ENCODE measurements at regions not wholly inside any gene's neighbourhood (a gene's known extent, or its start where the extent isn't known, plus 50 kb on each side); places are given as distances from the start of the nearest gene placed in this dataset.
"Not testable (repeated sequence)": the region's sequence is repeated elsewhere in the genome, so short reads cannot be mapped to it uniquely, and the experiment has no call there.

- no peak for DNase-seq (ENCODE audit: low read depth, low spot score)
These were observed 139.4 kb downstream of the ID4 start for GRCh38 chr6:19976411-19977129.

DNA sequence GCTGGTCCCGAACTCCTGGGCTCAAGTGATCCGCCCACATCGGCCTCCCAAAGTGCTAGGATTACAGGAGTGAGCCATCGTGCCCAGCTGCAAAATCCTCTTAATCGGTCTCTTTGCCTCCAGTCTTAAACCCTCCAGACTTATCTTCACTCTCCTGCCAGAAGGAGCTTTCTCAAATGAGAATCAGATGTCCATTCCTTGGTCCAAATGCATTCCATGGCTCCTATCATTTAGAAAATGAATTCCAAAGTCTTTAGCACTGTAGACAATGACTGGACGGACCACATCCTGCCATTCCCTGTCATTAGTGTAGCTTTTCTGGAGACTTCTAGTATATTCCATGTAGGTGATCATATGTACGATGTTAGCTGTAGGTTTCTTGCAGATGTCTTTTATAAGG is 141.9 kb downstream of the ID4 start:
- DNase-seq (ENCODE audit: low read depth, low spot score) = no peak

DNA sequence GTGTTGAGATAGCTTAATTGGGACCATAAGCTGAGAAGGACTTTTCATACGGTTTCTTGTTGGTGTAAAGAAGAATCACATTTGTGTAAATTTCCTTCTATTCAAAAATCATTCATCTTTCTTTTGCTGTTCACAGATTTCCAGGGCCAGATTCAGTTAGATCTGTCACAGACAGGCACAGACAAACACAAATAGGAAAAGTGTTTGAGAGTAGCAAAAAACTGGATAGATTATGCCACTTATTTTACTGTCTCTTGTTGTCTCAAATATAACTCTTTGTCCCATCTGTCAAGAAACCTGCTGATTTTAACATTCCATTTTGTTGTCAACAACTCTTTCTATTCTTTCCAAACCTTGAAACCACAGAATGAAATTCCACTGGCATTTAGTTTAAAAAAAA is 142.8 kb downstream of the ID4 start:
- no peak for DNase-seq (ENCODE audit: low read depth, low spot score)

GRCh38 chr6:19983374-19983773 is 146.2 kb downstream of the ID4 start:
- DNase-seq (ENCODE audit: low read depth, low spot score) = no peak

- DNase-seq (ENCODE audit: low read depth, low spot score) = no peak
These were observed 149.7 kb downstream of the ID4 start for GRCh38 chr6:19986691-19987438.

DNA sequence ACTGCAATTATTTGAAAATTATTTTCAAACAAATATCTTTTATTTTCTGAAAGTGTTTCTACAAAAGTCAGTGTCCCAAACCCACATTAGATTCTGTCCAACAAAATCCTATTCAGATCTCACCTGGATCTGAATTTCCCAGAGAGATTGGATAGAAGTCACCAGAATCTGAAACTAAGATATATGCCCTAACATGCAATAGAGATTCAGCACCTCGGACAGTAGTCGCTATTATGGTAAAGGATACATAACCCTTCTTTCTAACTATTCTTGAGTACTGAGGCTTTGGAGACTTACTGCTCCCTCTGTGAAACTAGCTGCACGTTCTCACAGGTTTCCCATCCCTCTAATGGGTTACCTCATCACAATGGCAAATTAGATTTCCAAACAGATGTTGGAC is 151.4 kb downstream of the ID4 start:
- no peak for DNase-seq (ENCODE audit: low read depth, low spot score)

DNA sequence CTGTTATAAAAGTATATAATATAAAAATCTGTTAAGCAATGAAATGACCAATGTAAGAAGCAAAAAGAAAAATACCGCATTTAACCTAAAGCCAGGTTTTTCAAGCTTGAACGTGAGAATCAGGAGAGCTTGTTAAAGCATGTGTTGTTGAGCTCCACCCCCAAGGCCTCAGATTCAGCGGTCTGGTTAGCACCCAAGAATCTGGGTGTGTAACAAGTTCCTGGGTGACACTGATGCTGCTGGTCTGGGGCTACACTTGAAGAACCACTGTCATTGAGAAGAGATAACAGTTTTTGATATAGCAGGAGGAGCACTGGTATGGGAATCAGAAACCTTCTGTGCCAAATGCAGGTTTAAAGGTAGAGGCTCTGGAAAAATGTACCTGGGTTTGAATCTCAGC is 154.0 kb downstream of the ID4 start:
- DNase-seq (ENCODE audit: low read depth, low spot score) = no peak

DNA sequence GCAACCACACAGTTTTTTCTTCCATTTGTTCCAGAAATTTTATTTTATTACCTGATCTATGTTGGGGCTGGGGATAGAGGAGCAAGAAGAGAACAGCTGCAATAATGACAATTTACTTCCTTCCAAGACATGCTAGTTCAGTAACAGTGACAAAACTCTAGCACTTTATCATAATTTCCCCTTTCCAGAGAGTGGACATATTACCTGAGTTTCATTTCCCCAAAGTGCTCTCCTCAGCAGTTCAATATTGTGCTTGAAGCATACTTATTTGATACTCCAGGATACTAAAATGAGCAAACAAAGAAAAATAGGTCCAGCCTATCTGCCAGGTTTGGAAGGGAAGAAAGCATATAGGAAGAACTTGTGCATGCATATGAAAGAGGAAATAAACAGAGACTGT is 157.7 kb downstream of the ID4 start:
- DNase-seq (ENCODE audit: low read depth, low spot score) = no peak

- no peak for DNase-seq (ENCODE audit: low read depth, low spot score)
These were observed 158.5 kb downstream of the ID4 start for GRCh38 chr6:19995575-19996257.

- no peak for DNase-seq (ENCODE audit: low read depth, low spot score)
These were observed 159.9 kb downstream of the ID4 start for GRCh38 chr6:19997104-19997503.

GRCh38 chr6:19998541-19998940 is 161.4 kb downstream of the ID4 start:
- no peak for DNase-seq (ENCODE audit: low read depth, low spot score)

DNA sequence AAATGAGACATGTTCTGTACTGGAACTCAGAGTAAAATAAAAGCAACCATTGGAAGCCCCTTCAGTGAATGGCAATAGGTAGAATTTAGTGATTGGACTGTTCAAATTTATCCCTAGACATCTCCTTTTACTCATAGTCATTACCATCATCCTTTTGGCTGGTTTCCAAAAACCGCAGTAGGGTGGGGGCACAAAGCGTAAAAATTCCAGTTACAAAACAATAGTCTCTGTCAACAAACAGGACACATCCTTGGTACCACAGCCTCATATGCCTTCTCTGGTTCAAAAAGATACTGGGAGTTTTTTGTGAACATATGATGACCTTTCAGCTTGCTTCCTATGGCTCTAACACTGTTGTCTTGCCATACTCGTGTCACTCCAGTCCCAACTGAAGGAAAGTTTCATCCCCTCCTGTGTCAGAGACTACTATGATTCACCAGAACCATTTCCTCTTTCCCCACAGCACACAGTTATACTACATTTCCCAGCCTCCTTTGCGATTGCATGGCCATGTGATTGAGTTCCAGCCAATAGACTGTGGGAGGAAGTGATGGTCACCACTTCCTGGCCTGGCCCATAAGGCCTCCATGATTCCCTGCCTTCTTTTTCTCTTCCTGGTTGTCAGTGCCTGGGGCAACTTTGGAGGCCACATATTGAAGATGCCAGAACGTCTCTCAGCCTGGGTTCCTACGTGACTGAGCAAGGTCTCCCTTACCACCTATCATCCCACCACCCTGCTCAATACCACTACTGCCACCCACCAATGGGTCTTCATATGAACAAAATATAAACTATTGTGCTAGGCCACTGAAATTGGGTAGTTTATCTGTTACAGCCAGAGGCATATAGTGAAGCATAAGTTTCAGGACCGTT is 162.4 kb downstream of the ID4 start:
- peak; percentile 23 for DNase-seq (ENCODE audit: low read depth, low spot score)

DNA sequence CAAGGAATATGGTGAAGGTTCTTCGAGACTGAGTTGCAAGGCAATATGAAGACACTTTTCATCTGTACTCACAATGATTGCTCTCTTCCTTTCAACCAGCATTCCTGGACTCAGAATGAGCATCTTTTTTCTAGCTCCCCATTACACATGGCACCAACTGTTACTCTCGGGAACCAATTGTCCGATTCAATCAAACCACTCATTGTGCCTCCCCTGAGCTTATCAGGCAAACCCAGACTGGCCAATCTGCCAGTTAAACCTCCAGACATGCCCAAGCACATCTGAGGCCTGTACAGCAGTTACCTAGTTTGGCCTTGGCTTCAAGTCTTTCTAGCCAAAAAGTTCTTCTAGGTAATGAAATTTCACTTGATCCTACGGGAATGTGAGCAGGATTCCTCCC is 164.1 kb downstream of the ID4 start:
- DNase-seq (ENCODE audit: low read depth, low spot score) = no peak

DNA sequence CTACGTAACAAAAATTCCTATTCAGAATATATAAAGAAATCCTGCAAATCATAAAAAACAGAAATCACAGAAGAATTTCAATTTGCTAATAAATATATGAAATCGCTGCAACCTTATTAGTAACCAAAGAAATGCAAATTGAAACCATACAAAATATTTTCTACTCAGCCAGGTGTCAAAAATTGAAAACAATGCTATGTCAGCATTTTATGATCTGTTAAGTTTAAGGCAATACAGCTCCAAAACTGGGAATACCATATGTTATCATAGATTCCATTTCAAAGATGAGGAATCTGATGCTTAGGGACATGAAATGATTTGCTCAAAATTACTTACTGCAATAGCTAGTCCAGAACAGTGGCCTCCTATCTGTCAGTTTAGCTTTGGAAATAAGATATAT is 168.9 kb downstream of the ID4 start:
- DNase-seq (ENCODE audit: low read depth, low spot score) = no peak

DNA sequence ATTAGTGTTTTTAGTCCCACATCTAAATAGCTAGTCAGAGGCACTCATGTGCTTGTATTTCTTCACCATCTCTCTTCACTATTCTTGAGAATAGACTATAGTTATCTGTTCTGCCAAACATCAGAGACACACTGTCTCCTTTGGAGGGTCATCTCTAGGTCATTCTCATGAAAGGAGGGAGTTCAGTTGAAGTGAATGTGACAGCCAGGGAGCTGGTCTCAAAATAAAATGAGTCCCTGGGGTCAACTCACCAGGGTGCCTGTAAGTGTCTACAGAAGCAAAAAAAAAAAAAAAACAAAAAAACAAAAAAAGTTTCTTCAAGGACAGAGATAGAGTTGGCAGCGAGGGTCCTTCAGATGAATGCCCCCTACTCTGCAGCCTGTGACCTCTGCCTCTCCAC is 171.0 kb downstream of the ID4 start:
- DNase-seq (ENCODE audit: low read depth, low spot score) = no peak

DNA sequence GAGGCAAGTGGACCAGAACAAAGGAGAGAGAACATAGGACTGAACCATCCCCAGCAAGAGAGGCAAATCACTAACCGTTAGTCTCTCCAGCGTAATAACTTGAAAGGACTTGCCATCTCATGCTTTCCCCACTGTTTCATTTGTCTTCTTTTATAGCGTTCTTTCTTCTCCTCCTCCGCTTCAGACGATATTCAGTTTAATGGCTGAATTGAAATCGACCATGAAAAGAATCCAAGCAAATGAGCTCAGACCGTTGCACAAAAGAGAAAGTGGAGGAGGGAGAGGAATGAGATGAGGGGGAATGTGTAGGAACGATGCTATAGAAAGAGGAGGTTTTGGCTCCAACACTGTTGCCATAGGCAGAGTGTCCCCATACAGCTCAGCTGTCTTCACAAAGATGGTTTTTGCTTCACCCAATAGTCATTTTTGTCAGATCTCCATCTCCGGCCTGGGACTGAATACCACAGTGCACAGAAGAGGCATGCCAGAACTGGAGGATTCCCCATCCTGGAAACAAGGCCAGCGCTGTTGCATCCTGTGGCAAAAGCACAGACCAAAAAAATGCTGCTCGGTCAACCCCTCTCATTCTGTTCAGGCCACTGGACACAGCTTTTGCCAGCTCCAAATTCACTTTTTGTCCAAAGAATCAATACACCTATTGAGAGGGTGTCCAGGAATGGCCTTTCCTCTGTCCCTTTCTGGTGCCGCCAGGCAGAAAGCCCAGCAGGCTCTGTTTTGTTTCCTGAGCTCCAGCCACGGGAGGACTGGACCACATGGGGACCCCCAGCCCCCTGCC is 176.1 kb downstream of the ID4 start:
- no peak for DNase-seq (ENCODE audit: low read depth, low spot score)

DNA sequence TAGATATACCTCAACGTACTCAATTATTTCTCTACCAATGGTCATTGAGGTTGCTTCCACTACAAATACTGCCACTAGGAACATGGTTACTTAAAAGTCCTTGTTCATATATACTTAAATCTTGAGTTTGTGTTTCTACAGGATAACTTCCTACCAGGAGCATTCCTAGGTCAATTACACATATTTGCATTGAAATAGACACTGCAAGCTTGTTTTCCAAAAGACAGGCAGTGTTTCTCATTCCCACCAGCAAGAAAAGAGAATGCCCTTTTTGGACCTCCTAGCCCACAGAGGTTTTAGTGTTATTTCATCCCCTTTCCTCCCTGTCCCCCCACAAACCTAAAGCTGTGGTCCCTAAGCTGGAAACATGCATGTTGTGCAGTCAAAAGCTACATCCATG is 177.3 kb downstream of the ID4 start:
- DNase-seq (ENCODE audit: low read depth, low spot score) = no peak

DNA sequence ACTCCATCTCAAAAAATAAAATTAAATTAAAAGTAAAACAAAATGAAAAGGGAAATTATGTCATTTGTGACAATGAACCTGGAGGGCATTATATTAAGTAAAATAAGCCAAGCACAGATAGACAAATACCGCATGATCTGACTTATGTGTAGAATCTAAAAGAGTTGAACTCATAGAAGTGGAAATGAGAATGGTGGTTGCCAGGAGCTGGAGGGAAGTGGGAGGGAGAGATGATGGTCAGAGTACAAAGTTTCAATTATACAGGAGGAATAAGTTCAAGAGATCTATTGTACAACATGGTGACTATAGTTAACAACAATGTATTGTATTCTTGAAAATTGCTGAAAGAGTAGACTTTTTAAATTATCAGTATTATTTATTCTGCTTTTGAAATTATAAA is 183.4 kb downstream of the ID4 start:
- no peak for DNase-seq (ENCODE audit: low read depth, low spot score)

DNA sequence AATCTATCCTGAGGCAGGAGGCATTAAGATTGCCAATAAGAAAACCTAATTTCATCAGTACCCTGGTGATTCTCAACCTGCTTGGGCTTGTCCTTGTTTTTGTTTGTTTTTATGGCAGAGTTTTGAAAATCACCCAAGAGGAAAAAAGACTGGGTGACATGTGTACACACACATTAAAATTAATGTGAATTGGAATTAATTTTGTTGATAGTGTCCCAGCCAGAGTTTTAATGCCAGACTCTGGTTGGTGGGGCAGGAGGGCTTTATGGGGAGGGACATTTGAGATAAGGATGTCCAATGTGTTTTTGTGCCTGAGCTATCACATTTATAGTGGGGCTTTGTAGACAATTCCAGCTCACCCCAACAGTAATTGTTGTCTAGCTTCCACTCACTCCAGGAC is 184.6 kb downstream of the ID4 start:
- DNase-seq (ENCODE audit: low read depth, low spot score) = no peak

GRCh38 chr6:20023549-20024315 is 186.6 kb downstream of the ID4 start:
- DNase-seq (ENCODE audit: low read depth, low spot score) = not testable (repeated sequence)

Measured in ELF-1 (cell line).